Loucy (cell line): ENCODE measurements at regions not wholly inside any gene's neighbourhood (a gene's known extent, or its start where the extent isn't known, plus 50 kb on each side); places are given as distances from the start of the nearest gene placed in this dataset.

Experiments used
- CTCF ChIP-seq: fragments of 200-600 bp; sonication (generic); conservative IDR thresholded peaks from 2 replicates; pipeline ENCODE4 v1.5.1; 2014; ENCODE audit warnings: mild to moderate bottlenecking, antibody characterized with exemption, low read length
- EZH2phosphoT487 ChIP-seq: fragments of 200-600 bp; IDR thresholded peaks from 2 replicates; pipeline ENCODE4 v1.6.1; 2018; ENCODE audit warnings: antibody characterized with exemption, mild to moderate bottlenecking, moderate library complexity, borderline replicate concordance

GRCh38 chr6:14516956-14517355 is 399.4 kb downstream of the CD83 start:
- TF ChIP-seq EZH2phosphoT487 = no peak
- TF ChIP-seq CTCF = no peak
